ENCODE measurements at regions not wholly inside any gene's neighbourhood (a gene's known extent, or its start where the extent isn't known, plus 50 kb on each side); places are given as distances from the start of the nearest gene placed in this dataset.

DNA sequence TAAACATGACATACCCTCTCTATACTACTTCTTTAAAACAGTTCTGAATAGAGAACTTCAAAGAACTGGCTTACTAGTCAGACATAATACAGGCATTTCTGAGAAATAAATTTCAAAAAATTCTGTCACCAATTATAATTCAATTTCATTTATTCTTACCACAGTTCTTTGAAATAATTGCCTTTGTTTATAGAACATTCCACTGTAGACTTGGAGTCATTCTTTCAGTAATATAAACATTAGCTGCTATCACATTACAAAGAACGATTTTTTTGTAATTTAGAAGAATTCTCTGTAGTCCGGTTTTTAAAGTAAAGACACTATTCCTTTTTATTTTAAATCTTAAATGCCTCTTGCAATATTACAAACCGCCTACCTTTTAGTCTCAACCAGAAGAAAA is 146.4 kb upstream of the COL11A1 start:
- H3K36me3 Mint-ChIP-seq (ENCODE audit: low read depth): no peaks in the 10 kb centered on the region
- POLR2A ChIA-PET: no interaction called here
- H3K27ac ChIP-seq (ENCODE audit: low read depth in 1 of 2, low read length in 2 of 2): no peak overlapping the region
- no peaks in the 10 kb centered on the region for H3K9me3 ChIP-seq (ENCODE audit: control insufficient read depth in 1 of 2, insufficient read depth in 1 of 2, low read length in 2 of 2)
- H3K4me1 Mint-ChIP-seq (ENCODE audit: low read depth): no peaks in the 10 kb centered on the region
- no peaks in the 10 kb centered on the region for H3K27me3 Mint-ChIP-seq
- TF ChIP-seq, protein P1, sequence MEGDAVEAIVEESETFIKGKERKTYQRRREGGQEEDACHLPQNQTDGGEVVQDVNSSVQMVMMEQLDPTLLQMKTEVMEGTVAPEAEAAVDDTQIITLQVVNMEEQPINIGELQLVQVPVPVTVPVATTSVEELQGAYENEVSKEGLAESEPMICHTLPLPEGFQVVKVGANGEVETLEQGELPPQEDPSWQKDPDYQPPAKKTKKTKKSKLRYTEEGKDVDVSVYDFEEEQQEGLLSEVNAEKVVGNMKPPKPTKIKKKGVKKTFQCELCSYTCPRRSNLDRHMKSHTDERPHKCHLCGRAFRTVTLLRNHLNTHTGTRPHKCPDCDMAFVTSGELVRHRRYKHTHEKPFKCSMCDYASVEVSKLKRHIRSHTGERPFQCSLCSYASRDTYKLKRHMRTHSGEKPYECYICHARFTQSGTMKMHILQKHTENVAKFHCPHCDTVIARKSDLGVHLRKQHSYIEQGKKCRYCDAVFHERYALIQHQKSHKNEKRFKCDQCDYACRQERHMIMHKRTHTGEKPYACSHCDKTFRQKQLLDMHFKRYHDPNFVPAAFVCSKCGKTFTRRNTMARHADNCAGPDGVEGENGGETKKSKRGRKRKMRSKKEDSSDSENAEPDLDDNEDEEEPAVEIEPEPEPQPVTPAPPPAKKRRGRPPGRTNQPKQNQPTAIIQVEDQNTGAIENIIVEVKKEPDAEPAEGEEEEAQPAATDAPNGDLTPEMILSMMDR (IDR thresholded peaks at IDR 0.05): no peak
- CTCF ChIA-PET: no interaction called here
- H3K9me3 Mint-ChIP-seq: no peaks in the 10 kb centered on the region
- no peak for ATAC-seq (ENCODE audit: poor library complexity)
- no peak overlapping the region for H3K4me3 Mint-ChIP-seq
- H3K4me3 ChIP-seq (ENCODE audit: low read length): no peak overlapping the region
- no peak for DNase-seq
- no peak overlapping the region for H3K27ac Mint-ChIP-seq
- H3K27me3 ChIP-seq (ENCODE audit: control insufficient read depth in 1 of 2, insufficient read depth in 2 of 2, low read length in 2 of 2): no peaks in the 10 kb centered on the region
- no peaks in the 10 kb centered on the region for H3K36me3 ChIP-seq (ENCODE audit: insufficient read depth, low read length)
- intact Hi-C loops (cut with DNase I, micrococcal nuclease): no loop called here
- no peaks in the 10 kb centered on the region for H3K4me1 ChIP-seq (ENCODE audit: insufficient read depth, low read length)

DNA sequence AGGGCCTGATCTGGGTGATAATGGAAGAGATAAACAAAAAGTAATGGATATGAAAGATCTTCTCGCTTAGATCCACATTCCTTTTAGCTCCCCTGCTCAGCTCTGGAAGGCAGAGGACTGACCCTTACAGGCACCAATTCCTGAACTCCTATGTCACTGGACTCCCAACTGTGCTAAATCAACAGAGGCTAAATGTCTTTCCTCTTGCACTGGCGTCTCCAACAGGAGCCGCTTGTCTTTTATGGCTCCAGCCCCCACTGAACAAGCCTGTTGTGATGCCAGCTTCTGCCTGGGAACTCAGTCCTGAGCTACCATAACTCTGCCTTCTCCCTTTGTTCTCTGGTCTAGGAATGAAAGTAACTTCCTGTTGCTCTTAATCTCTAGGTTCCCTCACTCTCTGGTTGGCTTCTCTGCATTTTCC is 142.1 kb upstream of the COL11A1 start:
- CTCF ChIA-PET: no interaction called here
- H3K4me3 Mint-ChIP-seq: no peak overlapping the region
- intact Hi-C loops (cut with DNase I, micrococcal nuclease): no loop called here

DNA sequence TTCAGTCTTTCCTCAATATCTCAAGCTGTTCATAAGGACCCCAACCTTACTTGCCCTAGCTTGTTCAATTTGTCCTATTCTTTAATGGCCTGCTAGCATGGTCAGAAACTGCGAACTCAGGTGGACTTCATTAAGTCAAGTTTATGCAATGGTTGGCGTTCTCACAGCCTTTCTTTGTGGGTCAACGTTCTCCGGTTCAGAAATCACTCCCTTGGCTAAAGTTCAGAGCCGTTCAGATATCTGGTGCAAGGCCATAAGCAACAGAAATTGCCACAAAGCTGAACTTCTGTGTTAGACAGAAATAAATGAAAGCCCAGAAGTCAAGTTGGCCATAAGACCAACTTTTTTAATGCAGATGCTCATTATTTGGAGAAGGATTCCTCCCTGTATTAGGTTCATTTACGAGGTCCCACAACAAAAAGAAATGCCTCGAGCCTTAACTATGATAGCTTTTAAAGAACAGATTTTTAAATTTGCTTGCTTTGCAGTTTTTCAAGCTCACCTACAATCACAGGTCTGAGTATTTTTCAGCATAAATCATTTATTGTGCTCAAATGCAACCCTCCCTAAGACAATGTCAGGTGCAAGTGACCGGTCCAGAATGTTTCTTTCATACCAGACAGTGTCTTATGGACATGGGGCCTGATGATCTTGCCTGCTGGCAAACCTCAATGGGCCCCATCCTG is 140.2 kb upstream of the COL11A1 start:
- H3K36me3 ChIP-seq (ENCODE audit: insufficient read depth, low read length): no peaks in the 10 kb centered on the region
- H3K27ac Mint-ChIP-seq: no peak overlapping the region
- no peaks in the 10 kb centered on the region for H3K36me3 Mint-ChIP-seq (ENCODE audit: low read depth)
- H3K27ac ChIP-seq (ENCODE audit: low read depth in 1 of 2, low read length in 2 of 2): no peak overlapping the region
- H3K9me3 Mint-ChIP-seq: no peaks in the 10 kb centered on the region
- H3K4me1 ChIP-seq (ENCODE audit: insufficient read depth, low read length): no peaks in the 10 kb centered on the region
- no peak overlapping the region for H3K4me3 Mint-ChIP-seq
- no peak for DNase-seq
- no peak for ATAC-seq (ENCODE audit: poor library complexity)
- no peaks in the 10 kb centered on the region for H3K4me1 Mint-ChIP-seq (ENCODE audit: low read depth)
- TF ChIP-seq, protein P1 (IDR thresholded peaks at IDR 0.05): no peak
- no peaks in the 10 kb centered on the region for H3K9me3 ChIP-seq (ENCODE audit: control insufficient read depth in 1 of 2, insufficient read depth in 1 of 2, low read length in 2 of 2)
- no peaks in the 10 kb centered on the region for H3K27me3 Mint-ChIP-seq
- H3K4me3 ChIP-seq (ENCODE audit: low read length): no peak overlapping the region
- intact Hi-C loops (cut with DNase I, micrococcal nuclease): no loop called here
- ChIA-PET POLR2A (no interaction called here), CTCF (no interaction called here)
- H3K27me3 ChIP-seq (ENCODE audit: control insufficient read depth in 1 of 2, insufficient read depth in 2 of 2, low read length in 2 of 2): no peaks in the 10 kb centered on the region

More for the DNA sequence above, 142.1 kb upstream of the COL11A1 start:
- H3K36me3 ChIP-seq (ENCODE audit: insufficient read depth, low read length): no peaks in the 10 kb centered on the region
- no peak overlapping the region for H3K4me3 ChIP-seq (ENCODE audit: low read length)
- H3K4me1 ChIP-seq (ENCODE audit: insufficient read depth, low read length): no peaks in the 10 kb centered on the region
- Mint-ChIP-seq H3K36me3 (ENCODE audit: low read depth) (no peaks in the 10 kb centered on the region), H3K9me3 (no peaks in the 10 kb centered on the region), H3K27ac (no peak overlapping the region), H3K27me3 (no peaks in the 10 kb centered on the region), H3K4me1 (ENCODE audit: low read depth) (no peaks in the 10 kb centered on the region)
- no peak for ATAC-seq (ENCODE audit: poor library complexity)
- DNase-seq: no peak
- TF ChIP-seq, protein P1 (IDR thresholded peaks at IDR 0.05): no peak
- no peak overlapping the region for H3K27ac ChIP-seq (ENCODE audit: low read depth in 1 of 2, low read length in 2 of 2)
- no peaks in the 10 kb centered on the region for H3K9me3 ChIP-seq (ENCODE audit: control insufficient read depth in 1 of 2, insufficient read depth in 1 of 2, low read length in 2 of 2)
- H3K27me3 ChIP-seq (ENCODE audit: control insufficient read depth in 1 of 2, insufficient read depth in 2 of 2, low read length in 2 of 2): no peaks in the 10 kb centered on the region
- POLR2A ChIA-PET: no interaction called here
